Gastrocnemius medialis (tissue), 4 donors: ENCODE measurements at regions not wholly inside any gene's neighbourhood (a gene's known extent, or its start where the extent isn't known, plus 50 kb on each side); places are given as distances from the start of the nearest gene placed in this dataset.

Experiments
- POLR2A ChIP-seq, 2 donors: fragments of 450-650 bp; IDR thresholded peaks; one replicate each; pipeline ENCODE4 v1.6.1; 2017; ENCODE audit warnings: antibody characterized with exemption in 2 of 2, mild to moderate bottlenecking in 2 of 2, moderate library complexity in 2 of 2
- TF ChIP-seq, protein P1 (sequence below), 5 experiments: fragments of 450-650 bp in 3 of 5; fragments of 200-600 bp in 2 of 5; sonication (generic) in 2 of 5; IDR thresholded peaks in 4 of 5; conservative IDR thresholded peaks in 1 of 5; 1 replicate in 4 of 5; 2 replicates in 1 of 5; pipeline ENCODE4 v1.5.1; 2016 to 2019; ENCODE audit warnings: antibody characterized with exemption in 5 of 5, mild to moderate bottlenecking in 3 of 5, moderate library complexity in 3 of 5

DNA sequence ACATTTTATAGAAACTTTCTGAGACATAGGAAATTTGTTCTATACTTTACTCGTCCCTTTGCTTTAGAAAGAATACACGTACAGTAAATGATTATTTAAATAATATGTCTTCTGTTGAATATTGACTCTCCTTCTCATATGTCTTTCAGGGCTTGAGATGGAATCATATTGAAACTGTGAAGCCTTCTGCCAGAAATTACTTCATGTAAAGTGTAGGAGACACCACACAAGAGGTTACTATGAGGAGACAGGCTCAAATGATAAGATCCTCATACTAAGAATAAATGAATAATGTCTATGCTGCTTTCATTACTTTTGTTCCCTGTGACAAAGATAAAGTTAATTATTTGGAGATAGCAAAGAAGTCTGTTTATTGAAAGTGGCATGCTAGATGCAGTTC is 1240.3 kb upstream of the MAP3K7 start:
- TF ChIP-seq, protein P1, sequence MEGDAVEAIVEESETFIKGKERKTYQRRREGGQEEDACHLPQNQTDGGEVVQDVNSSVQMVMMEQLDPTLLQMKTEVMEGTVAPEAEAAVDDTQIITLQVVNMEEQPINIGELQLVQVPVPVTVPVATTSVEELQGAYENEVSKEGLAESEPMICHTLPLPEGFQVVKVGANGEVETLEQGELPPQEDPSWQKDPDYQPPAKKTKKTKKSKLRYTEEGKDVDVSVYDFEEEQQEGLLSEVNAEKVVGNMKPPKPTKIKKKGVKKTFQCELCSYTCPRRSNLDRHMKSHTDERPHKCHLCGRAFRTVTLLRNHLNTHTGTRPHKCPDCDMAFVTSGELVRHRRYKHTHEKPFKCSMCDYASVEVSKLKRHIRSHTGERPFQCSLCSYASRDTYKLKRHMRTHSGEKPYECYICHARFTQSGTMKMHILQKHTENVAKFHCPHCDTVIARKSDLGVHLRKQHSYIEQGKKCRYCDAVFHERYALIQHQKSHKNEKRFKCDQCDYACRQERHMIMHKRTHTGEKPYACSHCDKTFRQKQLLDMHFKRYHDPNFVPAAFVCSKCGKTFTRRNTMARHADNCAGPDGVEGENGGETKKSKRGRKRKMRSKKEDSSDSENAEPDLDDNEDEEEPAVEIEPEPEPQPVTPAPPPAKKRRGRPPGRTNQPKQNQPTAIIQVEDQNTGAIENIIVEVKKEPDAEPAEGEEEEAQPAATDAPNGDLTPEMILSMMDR (IDR thresholded peaks at IDR 0.05 in 4 of 5, conservative IDR thresholded peaks at IDR 0.05 in 1 of 5): no peak
- TF ChIP-seq POLR2A (IDR thresholded peaks at IDR 0.05): no peak
